ENCODE measurements at regions not wholly inside any gene's neighbourhood (a gene's known extent, or its start where the extent isn't known, plus 50 kb on each side); places are given as distances from the start of the nearest gene placed in this dataset.

- H2AFZ ChIP-seq (replicated peaks): no peak overlapping the region
These were observed 104.8 kb upstream of the TLL1 start for GRCh38 chr4:165768281-165768680.

GRCh38 chr4:165774326-165774725 lies 98.7 kb upstream of the TLL1 start:
- DNase-seq (ENCODE audit: low spot score): no peak
- Histone ChIP-seq H2AFZ (replicated peaks) (no peak overlapping the region), H3K4me3 (no peak overlapping the region), H3K9ac (no peak overlapping the region), H3K79me2 (ENCODE audit: low read depth) (no peaks in the 10 kb centered on the region), H3K4me2 (no peak overlapping the region), H3K4me1 (no peaks in the 10 kb centered on the region), H3F3A (ENCODE audit: low read depth) (no peaks in the 10 kb centered on the region), H3K9me3 (ENCODE audit: low read depth) (peaks cover 5% of the 10 kb centered on the region), H3K27ac (no peak overlapping the region), H3K27me3 (no peaks in the 10 kb centered on the region), H3K36me3 (no peaks in the 10 kb centered on the region), H4K20me1 (ENCODE audit: low read depth) (no peaks in the 10 kb centered on the region)
- no peaks in the 10 kb centered on the region for H3K36me3 Mint-ChIP-seq
- no peak overlapping the region for H3K4me3 Mint-ChIP-seq
- TF ChIP-seq EZH2phosphoT487 (IDR thresholded peaks at IDR 0.05) (no peak), EZH2 (IDR thresholded peaks at IDR 0.05) (no peak), CTCF (IDR thresholded peaks at IDR 0.05) (no peak)
- no peaks in the 10 kb centered on the region for H3K4me1 Mint-ChIP-seq
- H3K27me3 Mint-ChIP-seq (ENCODE audit: insufficient read depth, low read depth): peaks cover 2% of the 10 kb centered on the region
- H3K9me3 Mint-ChIP-seq: peaks cover 3% of the 10 kb centered on the region
- H3K27ac Mint-ChIP-seq: no peak overlapping the region

More at GRCh38 chr4:165768281-165768680, 104.8 kb upstream of the TLL1 start:
- no peaks in the 10 kb centered on the region for H4K20me1 ChIP-seq (ENCODE audit: low read depth)
- no peaks in the 10 kb centered on the region for H3F3A ChIP-seq (ENCODE audit: low read depth)
- no peak for TF ChIP-seq CTCF (IDR thresholded peaks at IDR 0.05)
- no peaks in the 10 kb centered on the region for H3K9me3 ChIP-seq (ENCODE audit: low read depth)
- H3K27ac ChIP-seq: no peak overlapping the region
- no peaks in the 10 kb centered on the region for H3K4me1 ChIP-seq
- no peaks in the 10 kb centered on the region for H3K27me3 ChIP-seq
- H3K4me2 ChIP-seq: no peak overlapping the region
- peaks cover 3% of the 10 kb centered on the region for H3K9me3 Mint-ChIP-seq
- no peak overlapping the region for H3K9ac ChIP-seq
- no peaks in the 10 kb centered on the region for H3K36me3 Mint-ChIP-seq
- no peak overlapping the region for H3K4me3 ChIP-seq
- no peak overlapping the region for H3K4me3 Mint-ChIP-seq
- no peaks in the 10 kb centered on the region for H3K36me3 ChIP-seq
- DNase-seq (ENCODE audit: low spot score): no peak
- H3K4me1 Mint-ChIP-seq: no peaks in the 10 kb centered on the region
- H3K79me2 ChIP-seq (ENCODE audit: low read depth): no peaks in the 10 kb centered on the region
- peaks cover 2% of the 10 kb centered on the region for H3K27me3 Mint-ChIP-seq (ENCODE audit: insufficient read depth, low read depth)
- no peak overlapping the region for H3K27ac Mint-ChIP-seq

GRCh38 chr4:165779950-165780670 lies 92.9 kb upstream of the TLL1 start:
- no peak overlapping the region for H3K4me3 ChIP-seq
- no peaks in the 10 kb centered on the region for H3K27me3 ChIP-seq
- H2AFZ ChIP-seq (replicated peaks): no peak overlapping the region
- no peak overlapping the region for H3K9ac ChIP-seq
- H3K27me3 Mint-ChIP-seq (ENCODE audit: insufficient read depth, low read depth): no peaks in the 10 kb centered on the region
- H3K9me3 ChIP-seq (ENCODE audit: low read depth): peaks cover 5% of the 10 kb centered on the region
- H3F3A ChIP-seq (ENCODE audit: low read depth): no peaks in the 10 kb centered on the region
- H4K20me1 ChIP-seq (ENCODE audit: low read depth): no peaks in the 10 kb centered on the region
- peaks cover 4% of the 10 kb centered on the region for H3K4me1 Mint-ChIP-seq
- H3K36me3 Mint-ChIP-seq: no peaks in the 10 kb centered on the region
- H3K4me1 ChIP-seq: peaks cover 10% of the 10 kb centered on the region
- H3K36me3 ChIP-seq: no peaks in the 10 kb centered on the region
- TF ChIP-seq EZH2phosphoT487 (IDR thresholded peaks at IDR 0.05) (no peak), CTCF (IDR thresholded peaks at IDR 0.05) (no peak), EZH2 (IDR thresholded peaks at IDR 0.05) (no peak)
- H3K27ac ChIP-seq: no peak overlapping the region
- no peak overlapping the region for H3K27ac Mint-ChIP-seq
- no peaks in the 10 kb centered on the region for H3K79me2 ChIP-seq (ENCODE audit: low read depth)
- no peak overlapping the region for H3K4me3 Mint-ChIP-seq
- no peak for DNase-seq (ENCODE audit: low spot score)
- H3K4me2 ChIP-seq: no peak overlapping the region
- peaks cover 2% of the 10 kb centered on the region for H3K9me3 Mint-ChIP-seq
